Karpas-422 (cell line): ENCODE measurements at regions not wholly inside any gene's neighbourhood (a gene's known extent, or its start where the extent isn't known, plus 50 kb on each side); places are given as distances from the start of the nearest gene placed in this dataset.

Source experiments
- DNase-seq: peaks from one replicate; pipeline ENCODE4 v3.0.0-alpha.2; 2015
- H2AFZ ChIP-seq: fragments of 200-600 bp; sonication (generic); 2 replicates; pipeline ENCODE4 v1.6.1; 2014; ENCODE audit warnings: antibody characterized with exemption, low read length, mixed read lengths
- H3K27ac ChIP-seq: fragments of 200-600 bp; sonication (generic); 2 replicates; pipeline ENCODE4 v1.5.1; 2014; ENCODE audit warnings: mild to moderate bottlenecking, low read length, moderate library complexity
- H3K27me3 ChIP-seq: fragments of 200-600 bp; sonication (generic); 2 replicates; pipeline ENCODE4 v1.6.1; 2014; ENCODE audit warnings: low read length, mixed read lengths
- H3K36me3 ChIP-seq: fragments of 200-600 bp; sonication (generic); 2 replicates; pipeline ENCODE4 v1.6.1; 2014; ENCODE audit warnings: low read length, mixed read lengths; ENCODE audit not compliant: insufficient read depth
- H3K4me1 ChIP-seq: fragments of 200-600 bp; sonication (generic); 2 replicates; pipeline ENCODE4 v1.6.1; 2014; ENCODE audit warnings: mild to moderate bottlenecking, low read length, mixed read lengths
- H3K4me2 ChIP-seq: fragments of 200-600 bp; sonication (generic); 2 replicates; pipeline ENCODE4 v1.6.1; 2014; ENCODE audit warnings: low read length, low read depth, mild to moderate bottlenecking; ENCODE audit not compliant: poor library complexity, severe bottlenecking
- H3K4me3 ChIP-seq: fragments of 200-600 bp; sonication (generic); 2 replicates; pipeline ENCODE4 v1.5.1; 2014; ENCODE audit warnings: mild to moderate bottlenecking, antibody characterized with exemption, low read length, mixed read lengths
- H3K79me2 ChIP-seq: fragments of 200-600 bp; sonication (generic); 2 replicates; pipeline ENCODE4 v1.6.1; 2014; ENCODE audit warnings: mild to moderate bottlenecking, low read length, mixed read lengths
- H3K9ac ChIP-seq: fragments of 200-600 bp; sonication (generic); 2 replicates; pipeline ENCODE4 v1.6.0; 2014; ENCODE audit warnings: low read length
- H3K9me2 ChIP-seq: fragments of 200-600 bp; sonication (generic), shearing (Covaris generic); replicated peaks from 2 replicates; pipeline ENCODE4 v1.6.0; 2014; ENCODE audit warnings: mild to moderate bottlenecking, low read length, moderate library complexity; ENCODE audit not compliant: insufficient read depth
- H3K9me3 ChIP-seq: fragments of 300-700, 200-600 bp; sonication (generic); 2 replicates; pipeline ENCODE4 v1.6.1; 2014; ENCODE audit warnings: low read length, mixed read lengths
- H4K20me1 ChIP-seq: fragments of 200-600 bp; sonication (generic); 2 replicates; pipeline ENCODE4 v1.6.1; 2014; ENCODE audit warnings: mild to moderate bottlenecking, antibody characterized with exemption, low read length, low read depth; ENCODE audit not compliant: insufficient read depth

DNA sequence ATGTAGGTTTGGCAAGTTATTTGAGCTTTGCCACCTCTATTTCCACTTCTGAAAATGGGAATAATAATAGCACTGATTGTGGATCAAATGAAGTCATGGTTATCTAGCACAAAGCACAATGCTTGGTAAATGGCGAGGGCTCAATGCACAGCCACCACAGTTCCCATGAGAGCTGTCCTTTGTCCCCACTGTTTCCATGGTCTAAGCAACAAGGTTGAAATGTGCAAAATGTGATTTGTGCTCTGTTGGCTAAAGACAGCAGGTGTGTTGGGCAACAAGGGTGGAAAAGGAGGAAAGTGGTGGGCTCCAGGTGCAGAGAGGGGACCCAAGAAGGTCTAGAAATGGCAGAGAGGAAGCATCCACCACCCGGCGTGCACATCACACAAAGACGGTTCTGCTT lies 200.5 kb downstream of the TRIM29 start:
- H3K4me1 ChIP-seq, result no peaks in the 10 kb centered on the region
- no peaks in the 10 kb centered on the region for H4K20me1 ChIP-seq
- no peaks in the 10 kb centered on the region for H3K27me3 ChIP-seq
- no peak overlapping the region for H3K4me3 ChIP-seq
- H3K79me2 ChIP-seq, result no peaks in the 10 kb centered on the region
- no peak overlapping the region for H2AFZ ChIP-seq
- H3K4me2 ChIP-seq, result no peak overlapping the region
- no peaks in the 10 kb centered on the region for H3K36me3 ChIP-seq
- no peaks in the 10 kb centered on the region for H3K9me3 ChIP-seq
- H3K9me2 ChIP-seq, result no peaks in the 10 kb centered on the region
- no peak overlapping the region for H3K27ac ChIP-seq
- no peak for DNase-seq
- H3K9ac ChIP-seq, result no peak overlapping the region

DNA sequence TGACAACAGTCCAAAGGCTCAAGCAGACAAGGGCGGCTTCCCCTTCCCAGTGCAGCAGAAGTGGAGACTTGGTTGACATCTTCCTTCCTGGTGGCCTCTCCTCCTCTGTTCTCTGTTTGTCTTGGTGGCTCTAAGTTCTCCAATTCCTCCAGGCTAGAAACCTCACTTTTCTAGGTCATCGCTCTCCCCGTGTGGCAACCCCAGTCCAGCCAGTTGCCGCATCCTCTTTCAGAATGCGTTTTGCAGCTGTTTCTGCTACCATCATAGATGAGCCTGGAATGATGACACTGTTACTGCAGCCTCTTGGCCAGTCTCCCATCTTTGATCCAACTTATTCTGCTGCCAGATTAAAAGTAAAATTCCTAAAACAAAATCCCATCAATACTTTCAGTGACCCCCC lies 201.5 kb downstream of the TRIM29 start:
- Histone ChIP-seq H4K20me1 (no peaks in the 10 kb centered on the region), H3K36me3 (no peaks in the 10 kb centered on the region), H3K27ac (no peak overlapping the region), H3K9me2 (no peaks in the 10 kb centered on the region), H2AFZ (no peak overlapping the region), H3K27me3 (no peaks in the 10 kb centered on the region), H3K4me1 (no peaks in the 10 kb centered on the region), H3K9me3 (no peaks in the 10 kb centered on the region), H3K4me3 (no peak overlapping the region), H3K9ac (no peak overlapping the region), H3K4me2 (no peak overlapping the region), H3K79me2 (no peaks in the 10 kb centered on the region)
- DNase-seq, result no peak

DNA sequence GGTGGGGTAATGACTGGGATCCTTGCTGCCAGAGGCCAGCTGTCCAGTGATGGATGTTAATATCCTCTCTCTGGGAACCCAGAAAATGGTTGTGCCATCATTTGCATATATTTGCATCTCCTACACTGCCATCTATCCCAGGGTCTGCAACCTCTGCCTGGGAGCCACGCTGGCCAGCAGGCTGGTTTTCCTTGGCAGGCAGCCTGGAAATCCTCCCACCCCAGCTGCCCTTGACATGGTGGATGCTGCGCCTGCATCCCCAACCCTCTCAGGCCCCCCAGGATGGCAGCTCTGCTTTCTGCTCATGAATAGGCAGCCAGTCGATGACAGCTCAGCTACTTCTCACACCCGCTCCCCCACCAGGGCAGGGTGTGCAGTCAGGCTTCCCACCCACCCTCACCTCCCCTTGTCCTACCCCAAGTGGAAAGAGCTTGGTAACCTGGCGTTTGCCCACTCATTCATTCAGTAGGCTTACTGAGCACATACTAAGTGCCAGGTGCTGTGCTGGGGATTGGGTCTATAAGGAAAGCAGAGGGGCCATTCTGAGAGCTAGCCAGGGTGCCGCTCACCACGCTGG lies 202.5 kb downstream of the TRIM29 start:
- no peaks in the 10 kb centered on the region for H3K36me3 ChIP-seq
- H3K79me2 ChIP-seq, result no peaks in the 10 kb centered on the region
- no peaks in the 10 kb centered on the region for H4K20me1 ChIP-seq
- no peaks in the 10 kb centered on the region for H3K27me3 ChIP-seq
- no peak overlapping the region for H3K4me2 ChIP-seq
- no peak overlapping the region for H3K27ac ChIP-seq
- no peaks in the 10 kb centered on the region for H3K9me2 ChIP-seq
- no peak for DNase-seq
- no peaks in the 10 kb centered on the region for H3K9me3 ChIP-seq
- no peaks in the 10 kb centered on the region for H3K4me1 ChIP-seq
- H3K9ac ChIP-seq, result no peak overlapping the region
- H2AFZ ChIP-seq, result no peak overlapping the region
- H3K4me3 ChIP-seq, result no peak overlapping the region

DNA sequence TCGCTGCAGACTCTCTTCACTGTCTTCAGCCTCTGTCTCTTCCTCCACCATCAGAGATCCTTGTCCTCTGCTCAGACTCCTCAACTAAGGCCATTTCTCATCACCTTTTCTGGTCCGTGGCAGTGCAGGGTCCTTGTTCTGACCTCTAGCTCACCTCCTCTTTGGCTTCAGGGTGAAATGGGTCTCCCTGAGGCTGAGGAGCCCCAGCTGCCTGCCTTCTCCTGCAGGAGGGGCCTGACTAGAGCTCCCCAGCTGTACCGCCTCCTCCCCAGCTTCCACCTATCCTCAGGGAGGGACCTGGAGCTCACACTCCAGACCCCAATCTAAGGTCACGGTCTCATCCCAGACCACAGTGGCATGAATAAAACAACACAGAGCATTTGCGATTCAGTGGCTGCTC lies 203.0 kb downstream of the TRIM29 start:
- no peak overlapping the region for H3K9ac ChIP-seq
- no peaks in the 10 kb centered on the region for H3K36me3 ChIP-seq
- H2AFZ ChIP-seq, result no peak overlapping the region
- no peaks in the 10 kb centered on the region for H3K9me3 ChIP-seq
- no peaks in the 10 kb centered on the region for H3K27me3 ChIP-seq
- no peak overlapping the region for H3K4me3 ChIP-seq
- no peaks in the 10 kb centered on the region for H4K20me1 ChIP-seq
- no peak overlapping the region for H3K27ac ChIP-seq
- no peak for DNase-seq
- no peaks in the 10 kb centered on the region for H3K9me2 ChIP-seq
- H3K4me2 ChIP-seq, result no peak overlapping the region
- H3K79me2 ChIP-seq, result no peaks in the 10 kb centered on the region
- no peaks in the 10 kb centered on the region for H3K4me1 ChIP-seq

DNA sequence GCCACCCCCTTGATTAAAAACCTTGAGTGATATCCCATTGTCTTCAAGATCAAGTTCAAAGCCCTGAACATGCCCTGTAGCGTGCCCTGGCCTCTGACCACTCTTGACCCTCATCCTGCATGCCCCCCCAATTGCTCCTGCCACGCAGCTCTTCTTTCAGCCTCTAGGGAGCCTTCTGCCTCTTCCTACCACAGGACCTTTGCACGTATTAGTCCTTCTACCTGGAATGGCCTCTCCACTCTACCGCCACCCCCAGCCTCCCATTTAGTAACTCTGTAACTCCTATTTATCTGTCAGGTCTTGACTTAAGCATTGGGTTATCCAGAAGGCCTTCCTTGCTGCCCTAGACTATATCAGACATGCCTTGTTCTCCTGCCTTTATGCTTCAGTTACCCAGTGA lies 203.6 kb downstream of the TRIM29 start:
- no peaks in the 10 kb centered on the region for H3K9me3 ChIP-seq
- H3K4me2 ChIP-seq, result no peak overlapping the region
- no peak overlapping the region for H3K4me3 ChIP-seq
- H3K9ac ChIP-seq, result no peak overlapping the region
- H3K9me2 ChIP-seq, result no peaks in the 10 kb centered on the region
- H2AFZ ChIP-seq, result no peak overlapping the region
- H3K27ac ChIP-seq, result no peak overlapping the region
- no peaks in the 10 kb centered on the region for H3K27me3 ChIP-seq
- no peaks in the 10 kb centered on the region for H4K20me1 ChIP-seq
- DNase-seq, result no peak
- no peaks in the 10 kb centered on the region for H3K79me2 ChIP-seq
- no peaks in the 10 kb centered on the region for H3K4me1 ChIP-seq
- H3K36me3 ChIP-seq, result no peaks in the 10 kb centered on the region

DNA sequence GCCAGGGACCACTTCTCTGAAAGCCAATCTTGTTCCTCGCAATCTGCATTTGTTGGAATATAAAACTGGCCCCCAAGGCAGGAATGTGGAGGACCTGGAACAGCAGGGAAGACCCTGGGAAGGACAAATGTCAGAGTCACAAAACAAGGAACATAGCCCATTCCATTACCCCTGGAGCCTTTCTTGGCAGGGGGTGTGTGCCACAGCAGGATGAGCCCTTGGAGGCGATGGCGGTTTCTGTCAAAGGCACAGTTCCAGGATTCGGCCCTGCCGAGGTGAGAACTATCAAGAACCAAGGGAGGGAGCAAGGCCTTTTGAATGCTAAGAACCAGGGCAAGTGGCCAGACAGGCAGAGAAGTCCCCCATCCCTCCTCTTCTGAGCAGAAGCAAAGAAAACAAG lies 204.3 kb downstream of the TRIM29 start:
- Histone ChIP-seq H2AFZ (no peak overlapping the region), H3K4me3 (no peak overlapping the region), H3K9ac (no peak overlapping the region), H4K20me1 (no peaks in the 10 kb centered on the region), H3K36me3 (no peaks in the 10 kb centered on the region), H3K79me2 (no peaks in the 10 kb centered on the region), H3K4me1 (no peaks in the 10 kb centered on the region), H3K27ac (no peak overlapping the region), H3K27me3 (no peaks in the 10 kb centered on the region), H3K9me2 (no peaks in the 10 kb centered on the region), H3K9me3 (no peaks in the 10 kb centered on the region), H3K4me2 (no peak overlapping the region)
- no peak for DNase-seq

DNA sequence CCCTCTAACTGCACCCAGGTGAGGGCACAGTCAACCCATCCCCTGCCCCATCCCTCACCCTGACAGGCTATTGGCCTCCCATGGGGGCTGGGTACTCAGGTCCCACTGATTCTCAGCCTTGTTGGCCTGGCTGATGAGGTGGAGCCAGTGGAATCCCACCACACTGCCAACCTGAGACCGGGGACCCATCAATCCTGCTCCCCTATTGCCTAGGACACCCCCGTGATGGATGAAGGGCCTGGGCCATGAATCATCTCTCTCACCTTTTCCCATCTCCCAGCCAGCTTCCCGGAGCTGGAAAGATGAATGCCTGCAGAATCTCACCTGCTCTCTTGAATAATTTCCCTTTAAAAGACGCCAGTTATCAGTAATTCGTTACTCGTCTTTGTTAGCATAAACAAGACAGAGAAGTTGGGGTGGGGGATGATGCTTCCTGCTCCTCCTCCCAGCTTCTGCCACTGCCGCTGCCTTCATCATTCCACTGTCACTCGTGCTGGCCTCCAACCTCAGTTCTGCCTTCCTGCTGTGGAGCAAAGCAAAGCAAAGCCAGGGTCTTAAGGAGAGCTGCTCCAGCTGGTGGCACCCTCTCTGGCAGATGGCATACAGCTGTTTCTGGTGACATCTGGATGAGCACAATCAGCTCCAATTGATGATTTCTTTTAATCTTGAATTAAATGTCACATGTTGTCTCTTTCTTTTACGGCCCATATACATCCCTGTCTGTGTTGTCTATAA lies 204.0 kb upstream of the NECTIN1 start:
- no peaks in the 10 kb centered on the region for H3K79me2 ChIP-seq
- H3K4me1 ChIP-seq, result no peaks in the 10 kb centered on the region
- H3K9ac ChIP-seq, result no peak overlapping the region
- DNase-seq, result no peak
- H3K9me3 ChIP-seq, result no peaks in the 10 kb centered on the region
- no peaks in the 10 kb centered on the region for H3K27me3 ChIP-seq
- no peaks in the 10 kb centered on the region for H3K9me2 ChIP-seq
- H3K36me3 ChIP-seq, result no peaks in the 10 kb centered on the region
- no peak overlapping the region for H3K4me2 ChIP-seq
- no peak overlapping the region for H3K27ac ChIP-seq
- H2AFZ ChIP-seq, result no peak overlapping the region
- H3K4me3 ChIP-seq, result no peak overlapping the region
- H4K20me1 ChIP-seq, result no peaks in the 10 kb centered on the region

DNA sequence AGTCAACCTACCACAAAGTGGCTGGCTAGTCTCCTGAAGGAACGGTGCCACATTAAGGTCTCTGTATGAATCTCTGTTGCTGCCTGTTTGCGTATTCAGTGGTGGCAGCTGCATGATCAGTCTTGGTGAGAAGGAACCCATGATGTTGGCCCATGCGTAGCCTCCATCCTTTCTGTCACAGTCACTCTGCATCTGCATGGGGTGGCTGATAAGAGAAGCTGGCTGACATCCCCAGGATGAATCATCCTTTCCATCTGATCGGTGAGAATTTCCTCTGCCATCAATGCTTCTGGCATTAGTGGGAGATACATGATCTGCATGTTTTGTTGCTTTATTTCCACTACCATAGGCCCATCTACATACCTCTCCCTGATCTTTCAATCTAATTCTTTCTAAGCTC lies 199.0 kb upstream of the NECTIN1 start:
- Histone ChIP-seq H3K9me3 (no peaks in the 10 kb centered on the region), H2AFZ (no peak overlapping the region), H3K4me3 (no peak overlapping the region)

More for the DNA sequence above, 199.0 kb upstream of the NECTIN1 start:
- DNase-seq, result no peak
- Histone ChIP-seq H3K4me1 (no peaks in the 10 kb centered on the region), H3K36me3 (no peaks in the 10 kb centered on the region), H3K4me2 (no peak overlapping the region), H4K20me1 (no peaks in the 10 kb centered on the region), H3K9ac (no peak overlapping the region), H3K27me3 (no peaks in the 10 kb centered on the region), H3K27ac (no peak overlapping the region), H3K9me2 (no peaks in the 10 kb centered on the region), H3K79me2 (no peaks in the 10 kb centered on the region)
